ENCODE measurements at regions not wholly inside any gene's neighbourhood (a gene's known extent, or its start where the extent isn't known, plus 50 kb on each side); places are given as distances from the start of the nearest gene placed in this dataset.

- no peak for ATAC-seq
- Histone ChIP-seq H3K27ac (ENCODE audit: extremely low read depth, low read depth, low read length) (no peak overlapping the region), H3K4me1 (replicated peaks in 1 of 2; ENCODE audit: control insufficient read depth in 2 of 2, insufficient read depth in 2 of 2, low read length in 2 of 2) (peaks cover 0 to 6% of the 10 kb centered on the region in 2 experiments; a peak in 2 of 5 replicates), H3K4me2 (ENCODE audit: insufficient read depth, low read length) (no peak overlapping the region), H2AFZ (ENCODE audit: low read depth, low read length) (no peak overlapping the region), H3K79me2 (ENCODE audit: control insufficient read depth, insufficient read depth, low read length) (no peaks in the 10 kb centered on the region), H3K4me3 (no peak overlapping the region), H4K20me1 (replicated peaks; ENCODE audit: control insufficient read depth, insufficient read depth, low read length) (no peaks in the 10 kb centered on the region), H3K9me3 (replicated peaks; ENCODE audit: control insufficient read depth, insufficient read depth, low read depth, low read length) (no peaks in the 10 kb centered on the region), H3K36me3 (ENCODE audit: control insufficient read depth, insufficient read depth, low read length) (no peaks in the 10 kb centered on the region), H3K9ac (ENCODE audit: insufficient read depth in 1 of 2, low read depth in 2 of 2, low read length in 2 of 2) (no peak overlapping the region), H3K9me1 (ENCODE audit: control insufficient read depth, insufficient read depth, low read length) (no peaks in the 10 kb centered on the region), H3K27me3 (ENCODE audit: control insufficient read depth in 2 of 2, insufficient read depth in 2 of 2, low read length in 2 of 2) (peaks cover 0 to 12% of the 10 kb centered on the region in 2 experiments; a peak in 1 of 5 replicates)
- 8% methylated on average over 4 of the region's 6 CpGs for WGBS (ENCODE audit: insufficient coverage, low coverage, missing lambda C conversion rate)
- no peak for DNase-seq (ENCODE audit: extremely low read depth in 1 of 4, low spot score in 3 of 4)
- ChIA-PET CTCF (ENCODE audit: low intra/inter-chr PET ratio) (no interaction called here), POLR2A (interaction anchor here (0.6 kb wide), 1 partner anchor 33 kb away, joined by 3 read pairs; no protein-coding TSS in a partner anchor)
- in situ Hi-C loops (cut with MboI) = loop anchor here (10.0 kb wide), 1 partner anchor 1688 kb away; no protein-coding TSS in a partner anchor
- intact Hi-C loops (cut with micrococcal nuclease) = no loop called here
- no TSS peak for BruUV-seq (replicated peaks)
- TF ChIP-seq NFIC (IDR thresholded peaks at IDR 0.05) = no peak
- TF ChIP-seq ZNF79 (CRISPR knock-in tag; IDR thresholded peaks at IDR 0.05; ENCODE audit: low read depth) = no peak
- no peak for TF ChIP-seq NFIX (CRISPR knock-in tag; IDR thresholded peaks at IDR 0.05; ENCODE audit: low read depth)
- TF ChIP-seq XRCC5 (IDR thresholded peaks at IDR 0.05; ENCODE audit: low read depth, low read length) = no peak
- no peak for TF ChIP-seq PHB (CRISPR knock-in tag; IDR thresholded peaks at IDR 0.05)
- TF ChIP-seq PCBP1 (IDR thresholded peaks at IDR 0.05; ENCODE audit: low read depth, low read length, poor library complexity, severe bottlenecking) = no peak
- no peak for TF ChIP-seq NR1H2 (CRISPR knock-in tag; IDR thresholded peaks at IDR 0.05)
- TF ChIP-seq SAFB (IDR thresholded peaks at IDR 0.05; ENCODE audit: borderline replicate concordance, low read depth, low read length) = no peak
- TF ChIP-seq ADNP (tag; IDR thresholded peaks at IDR 0.05) = no peak
- TF ChIP-seq MBD2 (IDR thresholded peaks at IDR 0.05; ENCODE audit: borderline replicate concordance, low read depth) = no peak
- no peak for TF ChIP-seq DMBX1 (CRISPR knock-in tag; IDR thresholded peaks at IDR 0.05; ENCODE audit: borderline replicate concordance)
- TF ChIP-seq PTBP1 (IDR thresholded peaks at IDR 0.05; ENCODE audit: low read depth, low read length) = no peak
- no peak for TF ChIP-seq HDAC6 (IDR thresholded peaks at IDR 0.05; ENCODE audit: low read depth, low read length)
- no peak for TF ChIP-seq GABPA (tag; conservative IDR thresholded peaks at IDR 0.05; ENCODE audit: low read depth)
- TF ChIP-seq NEUROD1 (IDR thresholded peaks at IDR 0.05; ENCODE audit: borderline replicate concordance, low read depth, low read length, partially characterized antibody) = no peak
- FAIRE-seq = no peak
Observed at GRCh38 chr17:20787281-20787680, 207.8 kb downstream of the CDRT15L2 start.
